MM.1S (cell line): ENCODE measurements at regions not wholly inside any gene's neighbourhood (a gene's known extent, or its start where the extent isn't known, plus 50 kb on each side); places are given as distances from the start of the nearest gene placed in this dataset.
"Not testable (repeated sequence)": the region's sequence is repeated elsewhere in the genome, so short reads cannot be mapped to it uniquely, and the experiment has no call there.

Experiments
- DNase-seq: peaks from one replicate; pipeline ENCODE4 v3.0.0-alpha.2; 2015
- H2AFZ ChIP-seq: fragments of 300-600 bp; sonication (generic); 2 replicates; pipeline ENCODE4 v1.6.0; 2016; ENCODE audit warnings: antibody characterized with exemption, low read length
- H3F3A ChIP-seq: fragments of 300-600 bp; sonication (generic); 2 replicates; pipeline ENCODE4 v1.6.1; 2016; ENCODE audit warnings: mild to moderate bottlenecking, antibody characterized with exemption, low read length, moderate library complexity, mixed read lengths; ENCODE audit not compliant: insufficient read depth
- H3K27ac ChIP-seq: fragments of 300-600 bp; sonication (generic); 2 replicates; pipeline ENCODE4 v1.5.1; 2016; ENCODE audit warnings: mild to moderate bottlenecking, low read length
- H3K27me3 ChIP-seq: fragments of 300-600 bp; sonication (generic); replicated peaks from 2 replicates; pipeline ENCODE4 v1.6.0; 2016; ENCODE audit warnings: low read length; ENCODE audit not compliant: insufficient read depth
- H3K36me3 ChIP-seq: fragments of 300-600 bp; sonication (generic); replicated peaks from 2 replicates; pipeline ENCODE4 v1.6.1; 2016; ENCODE audit warnings: mild to moderate bottlenecking, low read length, mixed read lengths; ENCODE audit not compliant: insufficient read depth
- H3K4me1 ChIP-seq: fragments of 300-600 bp; sonication (generic); 2 replicates; pipeline ENCODE4 v1.6.1; 2016; ENCODE audit warnings: low read length, mixed read lengths
- H3K4me2 ChIP-seq: fragments of 300-600 bp; sonication (generic); 2 replicates; pipeline ENCODE4 v1.6.0; 2016; ENCODE audit warnings: low read depth, low read length
- H3K4me3 ChIP-seq: fragments of 300-600 bp; sonication (generic); 2 replicates; pipeline ENCODE4 v1.5.1; 2016; ENCODE audit warnings: low read length, mixed read lengths
- H3K79me2 ChIP-seq: fragments of 300-600 bp; sonication (generic); 2 replicates; pipeline ENCODE4 v1.6.1; 2016; ENCODE audit warnings: mixed run types, low read length, mixed read lengths
- H3K9ac ChIP-seq: fragments of 300-600 bp; sonication (generic); 2 replicates; pipeline ENCODE4 v1.6.1; 2016; ENCODE audit warnings: low read length, mixed read lengths
- H3K9me2 ChIP-seq: fragments of 300-600 bp; sonication (generic); replicated peaks from 2 replicates; pipeline ENCODE4 v1.6.1; 2016; ENCODE audit warnings: mild to moderate bottlenecking, low read length, mixed read lengths; ENCODE audit not compliant: insufficient read depth
- H3K9me3 ChIP-seq: fragments of 300-600 bp; sonication (generic); replicated peaks from 2 replicates; pipeline ENCODE4 v1.6.1; 2016; ENCODE audit warnings: mild to moderate bottlenecking, low read length, mixed read lengths; ENCODE audit not compliant: insufficient read depth
- H4K20me1 ChIP-seq: fragments of 300-600 bp; sonication (generic); 2 replicates; pipeline ENCODE4 v1.6.1; 2016; ENCODE audit warnings: mild to moderate bottlenecking, low read length, moderate library complexity, mixed read lengths; ENCODE audit not compliant: insufficient read depth
- EZH2 ChIP-seq: fragments of 300-600 bp; sonication (generic); optimal IDR thresholded peaks from 2 replicates; pipeline ENCODE3; 2017; ENCODE audit warnings: low read depth, mild to moderate bottlenecking, antibody characterized with exemption, low read length, mixed read lengths
- EZH2phosphoT487 ChIP-seq: fragments of 300-600 bp; sonication (generic); IDR thresholded peaks from 2 replicates; pipeline ENCODE4 v1.6.1; 2018; ENCODE audit warnings: antibody characterized with exemption, low read length
- TF ChIP-seq, protein P1 (sequence below): fragments of 300-600 bp; sonication (generic); IDR thresholded peaks from 2 replicates; pipeline ENCODE4 v1.5.1; 2016; ENCODE audit warnings: antibody characterized with exemption, low read length, mixed read lengths

DNA sequence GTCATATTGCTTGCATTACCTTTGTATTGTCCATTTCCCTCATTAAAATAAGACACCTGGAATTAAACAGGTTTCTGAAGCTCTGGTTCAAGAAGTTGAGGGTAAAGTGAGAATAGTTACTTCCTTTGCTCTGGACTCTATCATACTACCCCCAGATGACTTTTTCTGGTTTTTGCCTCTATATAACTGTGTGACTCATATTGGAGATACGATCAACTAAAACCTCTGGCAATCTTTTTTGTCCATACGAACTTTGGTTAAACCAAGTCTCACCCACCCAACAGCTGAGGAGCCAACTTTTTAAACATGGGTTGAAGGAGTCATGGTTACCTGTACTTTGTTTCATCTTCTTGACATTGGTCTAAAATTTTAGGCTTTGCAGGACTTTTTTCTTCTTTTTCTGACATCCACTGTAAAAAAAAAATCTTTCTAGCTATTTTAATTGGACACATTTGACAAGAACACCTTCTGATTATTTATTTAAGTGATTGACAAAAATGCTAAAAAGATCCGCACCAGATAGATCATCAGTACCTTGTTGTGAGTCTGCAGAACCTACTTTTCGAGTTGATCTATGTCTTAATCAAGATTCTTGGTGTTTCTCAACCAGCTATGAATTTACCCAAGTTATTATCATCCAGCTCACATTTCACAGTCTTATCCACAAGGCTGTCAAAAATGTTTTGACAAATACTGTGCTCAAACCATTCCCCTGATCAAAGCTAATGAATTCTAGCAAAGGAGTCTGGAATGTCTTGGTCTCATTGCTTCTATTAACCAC lies 166.0 kb downstream of the IPO8 start:
- Histone ChIP-seq H3K9me3 (no peaks in the 10 kb centered on the region), H3K4me2 (no peak overlapping the region), H4K20me1 (no peaks in the 10 kb centered on the region), H3F3A (no peaks in the 10 kb centered on the region), H3K27me3 (no peaks in the 10 kb centered on the region), H3K4me3 (no peak overlapping the region), H3K9ac (no peak overlapping the region), H3K9me2 (no peaks in the 10 kb centered on the region), H2AFZ (no peak overlapping the region), H3K4me1 (no peaks in the 10 kb centered on the region), H3K36me3 (no peaks in the 10 kb centered on the region), H3K27ac (no peak overlapping the region), H3K79me2 (no peaks in the 10 kb centered on the region)
- TF ChIP-seq EZH2phosphoT487, result no peak
- TF ChIP-seq, protein P1, sequence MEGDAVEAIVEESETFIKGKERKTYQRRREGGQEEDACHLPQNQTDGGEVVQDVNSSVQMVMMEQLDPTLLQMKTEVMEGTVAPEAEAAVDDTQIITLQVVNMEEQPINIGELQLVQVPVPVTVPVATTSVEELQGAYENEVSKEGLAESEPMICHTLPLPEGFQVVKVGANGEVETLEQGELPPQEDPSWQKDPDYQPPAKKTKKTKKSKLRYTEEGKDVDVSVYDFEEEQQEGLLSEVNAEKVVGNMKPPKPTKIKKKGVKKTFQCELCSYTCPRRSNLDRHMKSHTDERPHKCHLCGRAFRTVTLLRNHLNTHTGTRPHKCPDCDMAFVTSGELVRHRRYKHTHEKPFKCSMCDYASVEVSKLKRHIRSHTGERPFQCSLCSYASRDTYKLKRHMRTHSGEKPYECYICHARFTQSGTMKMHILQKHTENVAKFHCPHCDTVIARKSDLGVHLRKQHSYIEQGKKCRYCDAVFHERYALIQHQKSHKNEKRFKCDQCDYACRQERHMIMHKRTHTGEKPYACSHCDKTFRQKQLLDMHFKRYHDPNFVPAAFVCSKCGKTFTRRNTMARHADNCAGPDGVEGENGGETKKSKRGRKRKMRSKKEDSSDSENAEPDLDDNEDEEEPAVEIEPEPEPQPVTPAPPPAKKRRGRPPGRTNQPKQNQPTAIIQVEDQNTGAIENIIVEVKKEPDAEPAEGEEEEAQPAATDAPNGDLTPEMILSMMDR, result no peak
- no peak for DNase-seq

DNA sequence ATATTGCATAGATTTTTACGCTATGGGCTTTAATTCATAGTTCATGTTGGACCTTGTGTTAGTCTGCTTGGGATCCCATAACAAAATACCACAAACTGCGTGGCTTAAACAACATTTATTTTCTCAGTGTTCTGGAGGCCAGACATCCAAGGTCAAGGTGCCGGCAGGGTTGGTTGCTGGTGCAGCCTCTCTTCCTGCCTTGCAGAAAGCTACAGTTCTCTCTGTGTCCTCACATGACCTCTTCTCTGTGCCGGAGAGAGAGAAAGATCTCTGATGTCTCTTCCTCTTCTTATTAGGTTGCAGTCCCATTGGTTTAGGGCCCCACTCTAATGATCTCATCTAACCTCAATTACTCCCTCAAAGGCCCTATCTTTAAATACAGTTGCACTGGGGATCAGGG lies 170.5 kb downstream of the IPO8 start:
- no peaks in the 10 kb centered on the region for H3K4me1 ChIP-seq
- H3K9me3 ChIP-seq, result no peaks in the 10 kb centered on the region
- H3K27me3 ChIP-seq, result no peaks in the 10 kb centered on the region
- TF ChIP-seq EZH2phosphoT487 (no peak), EZH2 (no peak)
- TF ChIP-seq, protein P1, result no peak
- H3K79me2 ChIP-seq, result no peaks in the 10 kb centered on the region
- no peak overlapping the region for H2AFZ ChIP-seq
- H3K9ac ChIP-seq, result no peak overlapping the region
- no peaks in the 10 kb centered on the region for H3K36me3 ChIP-seq
- no peak for DNase-seq
- no peaks in the 10 kb centered on the region for H4K20me1 ChIP-seq
- no peak overlapping the region for H3K27ac ChIP-seq
- no peak overlapping the region for H3K4me3 ChIP-seq
- H3F3A ChIP-seq, result no peaks in the 10 kb centered on the region
- H3K4me2 ChIP-seq, result no peak overlapping the region
- no peaks in the 10 kb centered on the region for H3K9me2 ChIP-seq

DNA sequence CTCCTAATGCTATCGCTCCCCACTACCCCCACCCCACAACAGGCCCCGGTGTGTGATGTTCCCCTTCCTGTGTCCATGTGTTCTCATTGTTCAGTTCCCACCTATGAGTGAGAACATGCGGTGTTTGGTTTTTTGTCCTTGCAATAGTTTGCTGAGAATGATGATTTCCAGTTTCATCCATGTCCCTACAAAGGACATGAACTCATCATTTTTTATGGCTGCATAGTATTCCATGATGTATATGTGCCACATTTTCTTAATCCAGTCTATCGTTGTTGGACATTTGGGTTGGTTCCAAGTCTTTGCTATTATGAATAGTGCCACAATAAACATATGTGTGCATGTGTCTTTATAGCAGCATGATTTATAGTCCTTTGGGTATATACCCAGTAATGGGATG lies 175.4 kb downstream of the IPO8 start:
- not testable (repeated sequence) for H2AFZ ChIP-seq, H3K9me3 ChIP-seq, H4K20me1 ChIP-seq, H3K79me2 ChIP-seq, H3K27me3 ChIP-seq, H3K27ac ChIP-seq, H3K4me3 ChIP-seq, H3K36me3 ChIP-seq, H3K9me2 ChIP-seq, H3K4me1 ChIP-seq, H3F3A ChIP-seq, DNase-seq, H3K9ac ChIP-seq, H3K4me2 ChIP-seq

DNA sequence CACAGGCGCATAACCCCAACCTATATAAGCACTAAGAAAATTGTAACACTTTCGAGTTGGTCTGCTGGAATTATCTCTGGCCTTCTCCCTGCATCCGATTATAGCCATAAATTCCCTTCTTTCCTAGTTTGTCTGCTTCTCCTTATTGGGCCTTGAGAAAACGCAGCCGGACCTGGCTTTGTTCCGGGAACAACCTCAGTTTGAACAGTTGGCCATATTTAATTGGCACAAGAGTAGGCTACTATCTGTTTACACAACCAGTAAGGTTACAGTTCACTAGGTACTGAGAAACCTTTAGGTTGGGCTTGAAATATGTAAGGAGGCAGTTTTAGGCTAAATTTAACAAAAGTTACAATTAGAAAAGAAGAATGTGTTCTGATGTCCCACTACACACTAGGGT lies 176.1 kb downstream of the IPO8 start:
- H3K9ac ChIP-seq, result no peak overlapping the region
- H4K20me1 ChIP-seq, result no peaks in the 10 kb centered on the region
- no peak overlapping the region for H3K27ac ChIP-seq
- H3K9me3 ChIP-seq, result no peaks in the 10 kb centered on the region
- H2AFZ ChIP-seq, result no peak overlapping the region
- H3F3A ChIP-seq, result no peaks in the 10 kb centered on the region
- TF ChIP-seq, protein P1, result no peak
- TF ChIP-seq EZH2phosphoT487 (no peak), EZH2 (no peak)
- H3K4me2 ChIP-seq, result no peak overlapping the region
- H3K4me1 ChIP-seq, result no peaks in the 10 kb centered on the region
- no peaks in the 10 kb centered on the region for H3K27me3 ChIP-seq
- H3K4me3 ChIP-seq, result no peak overlapping the region
- no peak for DNase-seq
- H3K36me3 ChIP-seq, result no peaks in the 10 kb centered on the region
- no peaks in the 10 kb centered on the region for H3K9me2 ChIP-seq
- no peaks in the 10 kb centered on the region for H3K79me2 ChIP-seq
